PC-9 (cell line): ENCODE measurements at regions not wholly inside any gene's neighbourhood (a gene's known extent, or its start where the extent isn't known, plus 50 kb on each side); places are given as distances from the start of the nearest gene placed in this dataset.

ENCODE experiments used
- BruUV-seq: library from RNA; stranded (reverse); fragments of 400-500 nt; replicated peaks from 2 replicates; lab custom pipeline; 2021; lab: Mats Ljungman, UMichigan
- CTCF ChIA-PET: fragments of 300-600 bp; sonication (Branson Sonifier 250); formaldehyde crosslinking; loops from one replicate; lab custom pipeline; 2022; ENCODE audit warnings: antibody characterized with exemption; lab: Charles Lee
- POLR2A ChIA-PET: fragments of 300-600 bp; sonication (Branson Sonifier 250); formaldehyde crosslinking; loops from one replicate; lab custom pipeline; 2022; ENCODE audit warnings: antibody characterized with exemption; ENCODE audit not compliant: unreplicated experiment; lab: Charles Lee
- DNase-seq, 2 experiments: peaks; one replicate each; pipeline versions ENCODE4 v3.0.0 to v3.0.0-alpha.2; 2015 to 2022; ENCODE audit warnings: mixed read lengths in 1 of 2
- H2AFZ ChIP-seq: fragments of 200-600 bp; sonication (generic); 2 replicates; pipeline ENCODE4 v1.8.1; 2017; ENCODE audit warnings: antibody characterized with exemption
- H3F3A ChIP-seq: fragments of 200-600 bp; sonication (generic); 2 replicates; pipeline ENCODE4 v1.8.1; 2017; ENCODE audit warnings: antibody characterized with exemption, mild to moderate bottlenecking, low read depth; ENCODE audit not compliant: insufficient read depth
- H3K27ac ChIP-seq: fragments of 200-600 bp; sonication (generic); 2 replicates; pipeline ENCODE4 v1.6.1; 2016; ENCODE audit warnings: mixed run types
- H3K27me3 ChIP-seq: fragments of 200-600 bp; sonication (generic); 2 replicates; pipeline ENCODE4 v1.6.1; 2016; ENCODE audit warnings: low read depth, mixed run types; ENCODE audit not compliant: insufficient read depth
- H3K36me3 ChIP-seq: fragments of 200-600 bp; sonication (generic); 2 replicates; pipeline ENCODE4 v1.6.1; 2016; ENCODE audit warnings: low read depth, mixed run types
- H3K4me1 ChIP-seq: fragments of 200-600 bp; sonication (generic); replicated peaks from 2 replicates; pipeline ENCODE4 v1.6.1; 2016; ENCODE audit warnings: mixed run types; ENCODE audit not compliant: insufficient read depth
- H3K4me2 ChIP-seq: fragments of 200-600 bp; sonication (generic); 2 replicates; pipeline ENCODE4 v1.6.1; 2017; ENCODE audit warnings: mixed run types
- H3K4me3 ChIP-seq: fragments of 200-600 bp; sonication (generic); 2 replicates; pipeline ENCODE4 v1.6.1; 2016; ENCODE audit warnings: mixed run types
- H3K79me2 ChIP-seq: fragments of 200-600 bp; sonication (generic); 2 replicates; pipeline ENCODE4 v1.6.1; 2017; ENCODE audit warnings: low read depth, mixed run types
- H3K9me2 ChIP-seq: fragments of 200-600 bp; sonication (generic); 2 replicates; pipeline ENCODE4 v1.8.1; 2017; ENCODE audit warnings: mild to moderate bottlenecking; ENCODE audit not compliant: insufficient read depth
- H3K9me3 ChIP-seq: fragments of 200-600 bp; sonication (generic); 2 replicates; pipeline ENCODE4 v1.8.1; 2016; ENCODE audit warnings: low read depth; ENCODE audit not compliant: insufficient read depth
- H4K20me1 ChIP-seq: fragments of 200-600 bp; sonication (generic); 2 replicates; pipeline ENCODE4 v1.8.1; 2017; ENCODE audit not compliant: insufficient read depth
- CTCF ChIP-seq: fragments of 200-600 bp; sonication (generic); conservative IDR thresholded peaks from 2 replicates; pipeline ENCODE4 v1.6.1; 2017; ENCODE audit warnings: mixed run types, antibody characterized with exemption, mild to moderate bottlenecking, moderate library complexity
- EZH2 ChIP-seq: fragments of 200-600 bp; sonication (generic); IDR thresholded peaks from 2 replicates; pipeline ENCODE4 v1.8.0; 2017; ENCODE audit warnings: antibody characterized with exemption, low read depth
- intact Hi-C: fragments of 100-400 bp; cut with micrococcal nuclease; formaldehyde crosslinking; loops from one replicate; pipeline ENCODE4 v1.10.0; 2022; ENCODE audit not compliant: unreplicated experiment

DNA sequence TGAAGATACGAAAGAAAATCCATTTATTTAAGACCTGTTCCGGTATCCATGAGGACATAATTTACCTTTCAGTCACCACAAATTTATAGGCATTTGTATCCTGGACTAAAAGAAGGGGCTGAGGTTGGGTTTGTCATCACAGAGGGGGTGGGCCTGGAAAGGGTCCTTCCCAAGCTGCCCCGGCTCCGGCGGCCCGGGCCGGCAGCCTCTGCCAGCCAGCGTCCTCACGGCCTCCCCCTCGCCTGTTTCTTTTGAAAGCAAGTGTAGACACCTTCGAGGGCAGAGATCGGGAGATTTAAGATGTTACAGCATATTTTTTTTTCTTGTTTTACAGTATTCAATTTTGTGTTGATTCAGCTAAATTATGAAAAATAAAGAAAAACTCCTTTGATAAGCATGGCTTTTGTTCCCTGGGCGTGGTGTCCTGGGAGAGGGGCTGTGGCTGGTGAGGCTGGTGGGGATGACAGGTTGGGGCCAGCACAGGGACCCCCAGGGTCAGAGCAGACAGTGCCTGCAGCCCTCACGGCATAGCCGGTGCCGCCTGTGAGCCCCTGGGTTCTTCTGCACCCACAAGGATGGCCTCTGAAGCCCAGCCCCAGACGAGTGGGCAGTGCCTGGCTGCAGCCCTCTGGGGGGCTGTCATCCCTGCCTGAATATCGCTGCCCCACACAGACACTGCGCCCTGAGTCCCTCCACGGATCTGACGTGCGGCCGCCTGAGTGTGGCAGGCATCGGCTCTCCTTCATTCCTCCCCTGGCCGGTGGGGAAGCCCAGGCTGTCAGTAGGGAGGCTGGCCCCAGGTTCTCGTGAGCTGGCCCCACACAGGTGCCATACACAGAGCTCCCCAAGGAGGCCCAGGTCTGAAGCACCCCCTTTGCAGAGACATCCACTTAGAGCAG, 1075.9 kb downstream of the BRD1 start:
- no peak for TF ChIP-seq EZH2
- TF ChIP-seq CTCF, result no peak

DNA sequence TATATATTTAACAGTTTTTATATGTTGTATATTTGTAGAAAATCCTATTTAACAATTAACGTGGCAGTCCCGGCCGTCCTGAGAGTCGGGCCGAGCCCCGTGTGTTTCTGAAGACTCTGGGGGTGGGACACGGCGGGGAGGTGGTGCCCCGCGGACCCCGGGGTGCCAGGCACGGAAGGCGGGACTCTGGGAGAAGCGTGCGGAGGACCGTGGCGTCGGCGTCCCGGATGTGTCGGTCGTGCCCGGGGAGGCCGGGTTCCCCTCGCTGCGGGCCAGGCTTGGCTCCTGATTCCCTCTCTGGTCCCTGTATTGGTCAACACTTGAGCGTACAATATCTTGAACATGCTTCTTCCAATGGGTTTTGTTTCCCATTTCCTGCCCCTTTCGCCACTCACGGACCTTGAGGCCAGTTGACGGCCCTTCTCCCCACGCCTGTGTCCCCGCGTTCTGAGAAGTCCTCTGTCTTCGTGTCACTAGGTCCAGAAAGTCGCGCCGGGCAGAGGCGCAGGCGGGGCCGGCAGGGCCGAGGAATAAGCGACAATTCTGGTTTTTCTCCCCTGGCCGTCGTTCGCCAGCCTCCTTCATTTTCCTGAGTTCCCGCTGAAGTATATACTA, 1076.7 kb downstream of the BRD1 start:
- TF ChIP-seq CTCF, result no peak
- no peak for TF ChIP-seq EZH2
- no peaks in the 10 kb centered on the region for H3F3A ChIP-seq
- ChIA-PET POLR2A (no interaction called here), CTCF (no interaction called here)
- intact Hi-C loops, result no loop called here
- no peaks in the 10 kb centered on the region for H3K9me3 ChIP-seq
- H3K9me2 ChIP-seq, result no peaks in the 10 kb centered on the region
- H4K20me1 ChIP-seq, result 0 out of 2 replicates have a peak, but pooled peaks cover 7% of the 10 kb centered on the region
- H3K4me3 ChIP-seq, result no peak overlapping the region
- DNase-seq, result no peak
- no peaks in the 10 kb centered on the region for H3K36me3 ChIP-seq
- H3K4me1 ChIP-seq, result no peaks in the 10 kb centered on the region
- no peak overlapping the region for H3K27ac ChIP-seq
- no peaks in the 10 kb centered on the region for H3K79me2 ChIP-seq
- no peak overlapping the region for H2AFZ ChIP-seq
- no TSS peak for BruUV-seq
- H3K27me3 ChIP-seq, result peaks cover 89% of the 10 kb centered on the region
- no peak overlapping the region for H3K4me2 ChIP-seq

More for the DNA sequence above, 1075.9 kb downstream of the BRD1 start:
- CTCF ChIA-PET, result no interaction called here
- Histone ChIP-seq H3K79me2 (no peaks in the 10 kb centered on the region), H3K4me1 (no peaks in the 10 kb centered on the region), H3K27ac (no peak overlapping the region), H2AFZ (no peak overlapping the region), H3K9me3 (no peaks in the 10 kb centered on the region), H3K9me2 (no peaks in the 10 kb centered on the region), H3K4me2 (no peak overlapping the region), H3K27me3 (peaks cover 89% of the 10 kb centered on the region), H3K36me3 (no peaks in the 10 kb centered on the region), H3K4me3 (no peak overlapping the region), H3F3A (no peaks in the 10 kb centered on the region), H4K20me1 (0 out of 2 replicates have a peak, but pooled peaks cover 7% of the 10 kb centered on the region)
- intact Hi-C loops, result no loop called here
- POLR2A ChIA-PET, result no interaction called here
- no TSS peak for BruUV-seq
- no peak for DNase-seq

DNA sequence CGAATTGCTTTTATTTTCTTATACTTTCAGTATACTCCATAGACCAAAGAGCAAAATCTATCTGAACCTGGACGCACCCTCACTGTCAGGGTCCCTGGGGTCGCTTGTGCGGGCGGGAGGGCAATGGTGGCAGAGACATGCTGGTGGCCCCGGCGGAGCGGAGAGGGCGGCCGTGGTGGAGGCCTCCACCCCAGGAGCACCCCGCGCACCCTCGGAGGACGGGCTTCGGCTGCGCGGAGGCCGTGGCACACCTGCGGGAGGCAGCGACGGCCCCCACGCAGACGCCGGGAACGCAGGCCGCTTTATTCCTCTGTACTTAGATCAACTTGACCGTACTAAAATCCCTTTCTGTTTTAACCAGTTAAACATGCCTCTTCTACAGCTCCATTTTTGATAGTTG, 1077.4 kb downstream of the BRD1 start:
- ChIA-PET CTCF (no interaction called here), POLR2A (no interaction called here)
- BruUV-seq, result no TSS peak
- no peak overlapping the region for H3K27ac ChIP-seq
- no peaks in the 10 kb centered on the region for H3K4me1 ChIP-seq
- H4K20me1 ChIP-seq, result 0 out of 2 replicates have a peak, but pooled peaks cover 7% of the 10 kb centered on the region
- no peak overlapping the region for H3K4me3 ChIP-seq
- H3K36me3 ChIP-seq, result no peaks in the 10 kb centered on the region
- no peaks in the 10 kb centered on the region for H3K79me2 ChIP-seq
- intact Hi-C loops, result no loop called here
- no peaks in the 10 kb centered on the region for H3K9me2 ChIP-seq
- peaks cover 89% of the 10 kb centered on the region for H3K27me3 ChIP-seq
- TF ChIP-seq CTCF, result no peak
- no peak for TF ChIP-seq EZH2
- H3K4me2 ChIP-seq, result no peak overlapping the region
- DNase-seq, result no peak
- H3K9me3 ChIP-seq, result no peaks in the 10 kb centered on the region
- no peaks in the 10 kb centered on the region for H3F3A ChIP-seq
- H2AFZ ChIP-seq, result no peak overlapping the region
